SK-N-SH (cell line): ENCODE measurements at regions not wholly inside any gene's neighbourhood (a gene's known extent, or its start where the extent isn't known, plus 50 kb on each side); places are given as distances from the start of the nearest gene placed in this dataset.

Experiments used
- CTCF ChIA-PET: fragments of 300-600, 350-600 bp; formaldehyde crosslinking; extraction: SDS; loops from one replicate; lab custom pipeline; 2021; lab: Yijun Ruan, JAX
- POLR2A ChIA-PET: fragments of 350-600 bp; sonication (Branson Sonifier 250); formaldehyde crosslinking; extraction: SDS; loops from one replicate; lab custom pipeline; 2020; ENCODE audit warnings: antibody characterized with exemption, inconsistent platforms; lab: Yijun Ruan, JAX
- DNase-seq: peaks from one replicate; pipeline ENCODE4 v3.0.0; 2012
- H2AFZ ChIP-seq: fragments of 200-600 bp; sonication (generic); 2 replicates; pipeline ENCODE4 v1.8.1; 2016; ENCODE audit warnings: antibody characterized with exemption, mild to moderate bottlenecking, low read depth
- H3F3A ChIP-seq: fragments of 200-600 bp; sonication (generic); replicated peaks from 2 replicates; pipeline ENCODE3; 2016; ENCODE audit warnings: antibody characterized with exemption, mild to moderate bottlenecking; ENCODE audit not compliant: insufficient read depth
- H3K27ac ChIP-seq, 2 experiments: fragments of 200-500 bp in 1 of 2; fragments of 200-600 bp in 1 of 2; sonication (Bioruptor generic) in 1 of 2; sonication (generic), shearing (Covaris generic) in 1 of 2; 2 replicates each; pipeline versions ENCODE4 v1.5.1 to v1.6.1; 2014 to 2016; ENCODE audit warnings: low read depth in 2 of 2, inconsistent platforms in 1 of 2, low read length in 1 of 2, mild to moderate bottlenecking in 1 of 2, mixed read lengths in 1 of 2
- H3K27me3 ChIP-seq: fragments of 200-600 bp; sonication (generic), shearing (Covaris generic); 2 replicates; pipeline ENCODE4 v1.6.1; 2016; ENCODE audit warnings: mixed run types; ENCODE audit not compliant: insufficient read depth
- H3K36me3 ChIP-seq, 2 experiments: fragments of 200-500 bp in 1 of 2; fragments of 200-600 bp in 1 of 2; sonication (Bioruptor generic) in 1 of 2; sonication (generic) in 1 of 2; replicated peaks in 1 of 2; 2 replicates each; pipeline versions ENCODE3 to v1.5.1; 2014 to 2016; ENCODE audit warnings: low read length in 1 of 2, mild to moderate bottlenecking in 1 of 2; ENCODE audit not compliant: insufficient read depth in 2 of 2, control insufficient read depth in 1 of 2
- H3K4me1 ChIP-seq, 2 experiments: fragments of 200-500 bp in 1 of 2; fragments of 200-600 bp in 1 of 2; sonication (Bioruptor generic) in 1 of 2; sonication (generic), shearing (Covaris generic) in 1 of 2; 2 replicates each; pipeline versions ENCODE4 v1.5.1 to v1.6.1; 2014 to 2016; ENCODE audit warnings: low read depth in 1 of 2, low read length in 1 of 2, mixed run types in 1 of 2; ENCODE audit not compliant: insufficient read depth in 2 of 2, control insufficient read depth in 1 of 2
- H3K4me2 ChIP-seq: fragments of 200-600 bp; sonication (generic), shearing (Covaris generic); 2 replicates; pipeline ENCODE4 v1.6.1; 2017; ENCODE audit warnings: mixed run types
- H3K4me3 ChIP-seq, 2 experiments: fragments of 200-500 bp in 1 of 2; fragments of 200-600 bp in 1 of 2; sonication (Bioruptor generic) in 1 of 2; sonication (generic), shearing (Covaris generic) in 1 of 2; 2 replicates each; pipeline versions ENCODE4 v1.5.1 to v1.8.1; 2014 to 2016; ENCODE audit warnings: low read depth in 2 of 2, inconsistent platforms in 1 of 2, low read length in 1 of 2, mild to moderate bottlenecking in 1 of 2, mixed read lengths in 1 of 2, moderate library complexity in 1 of 2
- H3K79me2 ChIP-seq: fragments of 200-600 bp; sonication (generic); 2 replicates; pipeline ENCODE4 v1.8.1; 2017; ENCODE audit warnings: mild to moderate bottlenecking; ENCODE audit not compliant: insufficient read depth
- H3K9ac ChIP-seq: fragments of 200-600 bp; sonication (generic); 2 replicates; pipeline ENCODE4 v1.6.1; 2017; ENCODE audit warnings: mixed run types
- H3K9me2 ChIP-seq: fragments of 200-600 bp; sonication (generic); 2 replicates; pipeline ENCODE4 v1.6.1; 2017; ENCODE audit warnings: mixed run types
- H3K9me3 ChIP-seq: fragments of 200-600 bp; sonication (generic); 2 replicates; pipeline ENCODE4 v1.6.1; 2017; ENCODE audit warnings: mixed run types, mild to moderate bottlenecking, moderate library complexity
- H4K20me1 ChIP-seq: fragments of 200-600 bp; sonication (generic); 2 replicates; pipeline ENCODE4 v1.6.1; 2017; ENCODE audit warnings: mild to moderate bottlenecking, mixed run types; ENCODE audit not compliant: insufficient read depth
- CHD2 ChIP-seq: fragments of 150-350 bp; IDR thresholded peaks from 2 replicates; pipeline ENCODE4 v1.6.1; 2018; ENCODE audit warnings: low read length; ENCODE audit not compliant: partially characterized antibody
- ELF1 ChIP-seq: IDR thresholded peaks from 2 replicates; pipeline ENCODE4 v1.4.0; 2012
- EZH2phosphoT487 ChIP-seq: fragments of 200-600 bp; sonication (generic); IDR thresholded peaks from 2 replicates; pipeline ENCODE4 v1.6.1; 2017; ENCODE audit warnings: low read depth, mixed run types, mild to moderate bottlenecking, antibody characterized with exemption, moderate library complexity, borderline replicate concordance
- FOSL2 ChIP-seq: IDR thresholded peaks from 2 replicates; pipeline ENCODE4 v1.4.0; 2012; ENCODE audit warnings: low read depth, mild to moderate bottlenecking, moderate library complexity, borderline replicate concordance
- FOXM1 ChIP-seq: IDR thresholded peaks from 2 replicates; pipeline ENCODE4 v1.4.0; 2012; ENCODE audit warnings: low read depth, mild to moderate bottlenecking
- GABPA ChIP-seq: IDR thresholded peaks from 2 replicates; pipeline ENCODE4 v1.4.0; 2012; ENCODE audit warnings: low read depth, mild to moderate bottlenecking
- GATA2 ChIP-seq: sonication (generic); formaldehyde crosslinking; IDR thresholded peaks from 2 replicates; pipeline ENCODE4 v1.5.0; 2020; ENCODE audit warnings: mild to moderate bottlenecking, missing genetic modification reagents
- JUND ChIP-seq: IDR thresholded peaks from 2 replicates; pipeline ENCODE4 v1.4.0; 2012
- MEF2A ChIP-seq: IDR thresholded peaks from 2 replicates; pipeline ENCODE4 v1.4.0; 2012; ENCODE audit warnings: low read depth, borderline replicate concordance
- MXI1 ChIP-seq: IDR thresholded peaks from 2 replicates; pipeline ENCODE4 v1.6.1; 2012; ENCODE audit warnings: mild to moderate bottlenecking, low read depth, low read length, improper control_type of control experiment
- NFIC ChIP-seq: IDR thresholded peaks from 2 replicates; pipeline ENCODE4 v1.4.0; 2012; ENCODE audit warnings: borderline replicate concordance
- NRF1 ChIP-seq: IDR thresholded peaks from 2 replicates; pipeline ENCODE4 v1.6.1; 2012; ENCODE audit warnings: low read depth, mild to moderate bottlenecking, low read length
- TEAD4 ChIP-seq: IDR thresholded peaks from 2 replicates; pipeline ENCODE4 v1.4.0; 2012; ENCODE audit warnings: mild to moderate bottlenecking, borderline replicate concordance; ENCODE audit not compliant: insufficient read depth
- WGBS: methylation state at CpG from one replicate; pipeline ENCODE4 v1.1.6; 2017; ENCODE audit warnings: low lambda C conversion rate; 5-methylcytosine and 5-hydroxymethylcytosine counted together
- TF ChIP-seq, protein P1 (sequence below): IDR thresholded peaks from 2 replicates; pipeline ENCODE4 v1.4.0; 2012; ENCODE audit warnings: low read depth
- TF ChIP-seq, protein P2 (sequence below): IDR thresholded peaks from 2 replicates; pipeline ENCODE4 v1.6.1; 2012; ENCODE audit warnings: mild to moderate bottlenecking, low read depth, low read length, moderate library complexity
- TF ChIP-seq, protein P3 (sequence below): fragments of 150-350 bp; IDR thresholded peaks from 2 replicates; pipeline ENCODE4 v1.6.1; 2017; ENCODE audit warnings: antibody characterized with exemption, low read length, low read depth, borderline replicate concordance

DNA sequence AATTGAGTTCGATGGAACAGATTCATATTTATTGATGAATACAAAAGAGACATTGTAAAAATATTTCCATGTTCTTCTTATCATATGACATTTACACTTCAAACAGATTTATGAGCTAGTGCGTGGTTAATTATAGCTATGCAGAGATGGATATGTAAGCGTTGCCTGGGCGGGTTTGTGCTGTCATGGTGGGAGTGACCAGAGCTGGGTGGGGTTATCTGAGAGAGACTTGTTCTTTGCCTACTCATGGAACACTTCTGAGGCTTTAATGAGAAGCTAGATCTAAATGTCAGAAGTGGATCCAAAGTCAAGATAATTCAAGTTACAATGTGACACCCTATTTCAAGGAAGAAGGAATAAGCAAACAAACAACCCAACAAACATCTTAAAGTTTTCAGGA lies 162.3 kb upstream of the ZEB2 start:
- Histone ChIP-seq H3K9me2 (no peaks in the 10 kb centered on the region), H3K4me1 (no peaks in the 10 kb centered on the region; a peak in 1 of 4 replicates), H3K27me3 (no peaks in the 10 kb centered on the region), H2AFZ (no peak overlapping the region), H3K9ac (no peak overlapping the region), H3K79me2 (no peaks in the 10 kb centered on the region), H3K27ac (no peak overlapping the region), H3K36me3 (no peaks in the 10 kb centered on the region), H4K20me1 (no peaks in the 10 kb centered on the region), H3K4me2 (no peak overlapping the region), H3K4me3 (no peak overlapping the region), H3K9me3 (no peaks in the 10 kb centered on the region), H3F3A (no peaks in the 10 kb centered on the region)
- no peak for DNase-seq
- CTCF ChIA-PET: no interaction called here
- TF ChIP-seq, protein P1, sequence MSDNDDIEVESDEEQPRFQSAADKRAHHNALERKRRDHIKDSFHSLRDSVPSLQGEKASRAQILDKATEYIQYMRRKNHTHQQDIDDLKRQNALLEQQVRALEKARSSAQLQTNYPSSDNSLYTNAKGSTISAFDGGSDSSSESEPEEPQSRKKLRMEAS: no peak
- TF ChIP-seq, protein P2, sequence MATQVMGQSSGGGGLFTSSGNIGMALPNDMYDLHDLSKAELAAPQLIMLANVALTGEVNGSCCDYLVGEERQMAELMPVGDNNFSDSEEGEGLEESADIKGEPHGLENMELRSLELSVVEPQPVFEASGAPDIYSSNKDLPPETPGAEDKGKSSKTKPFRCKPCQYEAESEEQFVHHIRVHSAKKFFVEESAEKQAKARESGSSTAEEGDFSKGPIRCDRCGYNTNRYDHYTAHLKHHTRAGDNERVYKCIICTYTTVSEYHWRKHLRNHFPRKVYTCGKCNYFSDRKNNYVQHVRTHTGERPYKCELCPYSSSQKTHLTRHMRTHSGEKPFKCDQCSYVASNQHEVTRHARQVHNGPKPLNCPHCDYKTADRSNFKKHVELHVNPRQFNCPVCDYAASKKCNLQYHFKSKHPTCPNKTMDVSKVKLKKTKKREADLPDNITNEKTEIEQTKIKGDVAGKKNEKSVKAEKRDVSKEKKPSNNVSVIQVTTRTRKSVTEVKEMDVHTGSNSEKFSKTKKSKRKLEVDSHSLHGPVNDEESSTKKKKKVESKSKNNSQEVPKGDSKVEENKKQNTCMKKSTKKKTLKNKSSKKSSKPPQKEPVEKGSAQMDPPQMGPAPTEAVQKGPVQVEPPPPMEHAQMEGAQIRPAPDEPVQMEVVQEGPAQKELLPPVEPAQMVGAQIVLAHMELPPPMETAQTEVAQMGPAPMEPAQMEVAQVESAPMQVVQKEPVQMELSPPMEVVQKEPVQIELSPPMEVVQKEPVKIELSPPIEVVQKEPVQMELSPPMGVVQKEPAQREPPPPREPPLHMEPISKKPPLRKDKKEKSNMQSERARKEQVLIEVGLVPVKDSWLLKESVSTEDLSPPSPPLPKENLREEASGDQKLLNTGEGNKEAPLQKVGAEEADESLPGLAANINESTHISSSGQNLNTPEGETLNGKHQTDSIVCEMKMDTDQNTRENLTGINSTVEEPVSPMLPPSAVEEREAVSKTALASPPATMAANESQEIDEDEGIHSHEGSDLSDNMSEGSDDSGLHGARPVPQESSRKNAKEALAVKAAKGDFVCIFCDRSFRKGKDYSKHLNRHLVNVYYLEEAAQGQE: no peak
- TF ChIP-seq TEAD4: no peak
- no peak for TF ChIP-seq GABPA
- TF ChIP-seq NFIC: no peak
- TF ChIP-seq FOSL2: no peak
- TF ChIP-seq ELF1: no peak
- TF ChIP-seq FOXM1: no peak
- TF ChIP-seq NRF1: no peak
- WGBS: 81% methylated on average over 4 of the region's 4 CpGs
- POLR2A ChIA-PET: no interaction called here

DNA sequence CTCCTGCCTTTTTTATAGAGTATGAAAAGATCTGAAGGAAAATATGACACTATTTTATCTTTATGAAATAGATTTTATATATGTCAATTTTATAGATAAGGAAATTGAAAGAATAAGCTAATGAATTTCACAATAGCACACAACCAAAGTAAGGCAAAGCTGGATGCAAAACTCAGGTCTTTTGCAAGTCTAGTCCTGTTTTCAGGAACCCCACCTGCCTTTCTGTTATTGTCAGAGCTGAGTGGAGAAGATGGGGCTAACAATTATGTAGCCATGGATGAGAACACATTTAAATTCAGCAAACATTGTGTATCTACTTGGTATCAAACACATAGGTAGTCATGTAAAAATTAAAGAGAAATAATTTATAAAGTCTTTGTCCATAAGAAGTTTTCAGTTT lies 161.5 kb upstream of the ZEB2 start:
- Histone ChIP-seq H3K9ac (no peak overlapping the region), H3K4me3 (no peak overlapping the region), H3K27ac (no peak overlapping the region), H3K79me2 (no peaks in the 10 kb centered on the region), H3K4me1 (no peaks in the 10 kb centered on the region; a peak in 1 of 4 replicates), H4K20me1 (no peaks in the 10 kb centered on the region), H2AFZ (no peak overlapping the region), H3F3A (no peaks in the 10 kb centered on the region), H3K9me3 (no peaks in the 10 kb centered on the region), H3K9me2 (no peaks in the 10 kb centered on the region), H3K27me3 (no peaks in the 10 kb centered on the region), H3K36me3 (no peaks in the 10 kb centered on the region), H3K4me2 (no peak overlapping the region)
- TF ChIP-seq, protein P1: no peak
- TF ChIP-seq JUND (no peak), MXI1 (no peak), EZH2phosphoT487 (no peak), CHD2 (no peak), GATA2 (CRISPR knock-in tag) (no peak), MEF2A (no peak)
- TF ChIP-seq, protein P3, sequence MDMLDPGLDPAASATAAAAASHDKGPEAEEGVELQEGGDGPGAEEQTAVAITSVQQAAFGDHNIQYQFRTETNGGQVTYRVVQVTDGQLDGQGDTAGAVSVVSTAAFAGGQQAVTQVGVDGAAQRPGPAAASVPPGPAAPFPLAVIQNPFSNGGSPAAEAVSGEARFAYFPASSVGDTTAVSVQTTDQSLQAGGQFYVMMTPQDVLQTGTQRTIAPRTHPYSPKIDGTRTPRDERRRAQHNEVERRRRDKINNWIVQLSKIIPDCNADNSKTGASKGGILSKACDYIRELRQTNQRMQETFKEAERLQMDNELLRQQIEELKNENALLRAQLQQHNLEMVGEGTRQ: no peak
- POLR2A ChIA-PET: no interaction called here
- DNase-seq: no peak
- CTCF ChIA-PET: interaction anchor here (0.9 kb wide), 1 partner anchor 15 kb away, joined by 3 read pairs; no protein-coding TSS in a partner anchor
